ENCODE measurements at regions not wholly inside any gene's neighbourhood (a gene's known extent, or its start where the extent isn't known, plus 50 kb on each side); places are given as distances from the start of the nearest gene placed in this dataset.

- Histone ChIP-seq H3K4me2 (ENCODE audit: low read length) (no peak overlapping the region), H3K27me3 (ENCODE audit: insufficient read depth, low read length) (no peaks in the 10 kb centered on the region), H3K79me2 (ENCODE audit: insufficient read depth, low read length) (no peaks in the 10 kb centered on the region), H3K9me2 (ENCODE audit: insufficient read depth) (no peaks in the 10 kb centered on the region), H3K36me3 (ENCODE audit: control insufficient read depth in 1 of 2, insufficient read depth in 2 of 2, low read length in 2 of 2) (no peaks in the 10 kb centered on the region), H3K4me1 (ENCODE audit: control insufficient read depth in 1 of 2, insufficient read depth in 2 of 2, low read length in 2 of 2) (no peaks in the 10 kb centered on the region), H3K9me3 (ENCODE audit: control insufficient read depth in 1 of 2, insufficient read depth in 1 of 2, low read depth in 1 of 2, low read length in 2 of 2) (no peaks in the 10 kb centered on the region), H4K20me1 (ENCODE audit: insufficient read depth) (no peaks in the 10 kb centered on the region), H3K9ac (ENCODE audit: low read length) (no peak overlapping the region), H3K4me3 (replicated peaks in 1 of 2; ENCODE audit: low read depth in 1 of 2, low read length in 2 of 2) (no peak overlapping the region), H2AFZ (ENCODE audit: low read depth, low read length, poor library complexity, severe bottlenecking) (no peak overlapping the region), H3K27ac (ENCODE audit: low read depth, low read length) (no peak overlapping the region)
- ChIA-PET POLR2A (no interaction called here), CTCF (no interaction called here), RAD21 (ENCODE audit: low non-redundant PET in 1 of 2, low total read pairs in 2 of 2, uncharacterized antibody in 2 of 2, unreplicated experiment in 2 of 2) (no interaction called here)
- no peak for TF ChIP-seq EZH2 (IDR thresholded peaks at IDR 0.05)
- no peak for TF ChIP-seq ELF1 (IDR thresholded peaks at IDR 0.05; ENCODE audit: borderline replicate concordance, low read depth)
- TF ChIP-seq SIN3A (IDR thresholded peaks at IDR 0.05; ENCODE audit: low read depth): no peak
- TF ChIP-seq SRF (IDR thresholded peaks at IDR 0.05; ENCODE audit: low read depth): no peak
- no peak for TF ChIP-seq ATF3 (IDR thresholded peaks at IDR 0.05)
- no peak for TF ChIP-seq RAD21 (IDR thresholded peaks at IDR 0.05; ENCODE audit: low read depth)
- TF ChIP-seq CTCF (IDR thresholded peaks at IDR 0.05 in 2 of 3, conservative IDR thresholded peaks at IDR 0.05 in 1 of 3; ENCODE audit: borderline replicate concordance in 1 of 3, insufficient read depth in 1 of 3, low read depth in 2 of 3, low read length in 2 of 3): no peak
- DNase-seq (ENCODE audit: low read depth, low spot score) (no peak), ATAC-seq (no peak)
- intact Hi-C loops (cut with micrococcal nuclease): no loop called here
- BruUV-seq (replicated peaks): no TSS peak
Measured at GRCh38 chrX:144722307-144722706, 525.0 kb upstream of the SPANXN1 start.

GRCh38 chrX:144730471-144730870 is 516.8 kb upstream of the SPANXN1 start:
- BruUV-seq (replicated peaks): no TSS peak
- H3K4me1 ChIP-seq (ENCODE audit: control insufficient read depth in 1 of 2, insufficient read depth in 2 of 2, low read length in 2 of 2): no peaks in the 10 kb centered on the region
- H4K20me1 ChIP-seq (ENCODE audit: insufficient read depth): no peaks in the 10 kb centered on the region
- CTCF ChIA-PET: no interaction called here
- POLR2A ChIA-PET: no interaction called here
- no peak for TF ChIP-seq EZH2 (IDR thresholded peaks at IDR 0.05)
- TF ChIP-seq ZBTB33 (IDR thresholded peaks at IDR 0.05; ENCODE audit: extremely low read depth, insufficient replicate concordance, low read length): no peak
- TF ChIP-seq MAX (IDR thresholded peaks at IDR 0.05): no peak
- no peak overlapping the region for H3K9ac ChIP-seq (ENCODE audit: low read length)
- RAD21 ChIA-PET (ENCODE audit: low non-redundant PET in 1 of 2, low total read pairs in 2 of 2, uncharacterized antibody in 2 of 2, unreplicated experiment in 2 of 2): no interaction called here
- no peaks in the 10 kb centered on the region for H3K36me3 ChIP-seq (ENCODE audit: control insufficient read depth in 1 of 2, insufficient read depth in 2 of 2, low read length in 2 of 2)
- no peak overlapping the region for H3K4me3 ChIP-seq (replicated peaks in 1 of 2; ENCODE audit: low read depth in 1 of 2, low read length in 2 of 2)
- H3K4me2 ChIP-seq (ENCODE audit: low read length): no peak overlapping the region
- no peak overlapping the region for H3K27ac ChIP-seq (ENCODE audit: low read depth, low read length)
- no peaks in the 10 kb centered on the region for H3K9me2 ChIP-seq (ENCODE audit: insufficient read depth)
- ATAC-seq (no peak), DNase-seq (ENCODE audit: low read depth, low spot score) (no peak)
- H3K9me3 ChIP-seq (ENCODE audit: control insufficient read depth in 1 of 2, insufficient read depth in 1 of 2, low read depth in 1 of 2, low read length in 2 of 2): no peaks in the 10 kb centered on the region
- H3K79me2 ChIP-seq (ENCODE audit: insufficient read depth, low read length): no peaks in the 10 kb centered on the region
- no peaks in the 10 kb centered on the region for H3K27me3 ChIP-seq (ENCODE audit: insufficient read depth, low read length)
- no peak overlapping the region for H2AFZ ChIP-seq (ENCODE audit: low read depth, low read length, poor library complexity, severe bottlenecking)
- intact Hi-C loops (cut with micrococcal nuclease): no loop called here
